H1 (cell line): ENCODE measurements at regions not wholly inside any gene's neighbourhood (a gene's known extent, or its start where the extent isn't known, plus 50 kb on each side); places are given as distances from the start of the nearest gene placed in this dataset.

Source experiments
- CTCF ChIA-PET: fragments of 300-600 bp; sonication (Branson Sonifier 250); formaldehyde crosslinking; loops from one replicate; lab custom pipeline; 2021; ENCODE audit not compliant: partially characterized antibody; lab: Charles Lee
- POLR2A ChIA-PET: fragments of 300-600 bp; sonication (Branson Sonifier 250); formaldehyde crosslinking; loops from one replicate; lab custom pipeline; 2021; ENCODE audit warnings: inconsistent platforms; ENCODE audit not compliant: partially characterized antibody; lab: Charles Lee
- DNase-seq, 2 experiments: peaks; one replicate each; pipeline versions ENCODE4 v3.0.0 to v3.0.0-alpha.2; 2010 to 2022; ENCODE audit warnings: low spot score in 2 of 2, low read depth in 1 of 2, mixed read lengths in 1 of 2
- FAIRE-seq: peaks from 2 replicates; lab custom pipeline; 2011; peaks lifted over from hg19 to GRCh38; lab: Jason Lieb, UNC
- H2AFZ ChIP-seq: 2 replicates; pipeline ENCODE4 v1.8.1; 2012; ENCODE audit warnings: low read length, inconsistent platforms
- H2AK5ac ChIP-seq: 2 replicates; pipeline ENCODE4 v1.6.1; 2013; ENCODE audit warnings: low read depth, low read length
- H2BK120ac ChIP-seq: replicated peaks from 2 replicates; pipeline ENCODE3; 2013; ENCODE audit warnings: low read depth, low read length, inconsistent platforms
- H2BK12ac ChIP-seq: 2 replicates; pipeline ENCODE4 v1.6.1; 2013; ENCODE audit warnings: low read depth, low read length
- H2BK15ac ChIP-seq: 2 replicates; pipeline ENCODE4 v1.6.1; 2013; ENCODE audit warnings: low read length
- H2BK20ac ChIP-seq: 2 replicates; pipeline ENCODE4 v1.6.1; 2013; ENCODE audit warnings: low read length
- H2BK5ac ChIP-seq: 2 replicates; pipeline ENCODE4 v1.6.1; 2013; ENCODE audit warnings: low read depth, low read length
- H3K14ac ChIP-seq: 2 replicates; pipeline ENCODE4 v1.6.1; 2013; ENCODE audit warnings: inconsistent platforms; ENCODE audit not compliant: insufficient read length
- H3K18ac ChIP-seq: 2 replicates; pipeline ENCODE4 v1.6.1; 2013; ENCODE audit warnings: low read length; ENCODE audit errors: extremely low read depth
- H3K23ac ChIP-seq: 2 replicates; pipeline ENCODE4 v1.6.1; 2013; ENCODE audit warnings: inconsistent platforms; ENCODE audit not compliant: insufficient read length
- H3K23me2 ChIP-seq: 2 replicates; pipeline ENCODE4 v1.6.1; 2013; ENCODE audit warnings: low read depth, low read length
- H3K27ac ChIP-seq: 2 replicates; pipeline ENCODE4 v1.6.1; 2011; ENCODE audit warnings: low read depth, low read length, inconsistent platforms
- H3K27me3 ChIP-seq, 4 experiments: replicated peaks in 1 of 4; 1 replicate in 1 of 4; 2 replicates in 3 of 4; pipeline versions ENCODE4 v1.6.1 to v1.8.1; 2011 to 2013; ENCODE audit warnings: low read length in 3 of 4, mild to moderate bottlenecking in 3 of 4, inconsistent platforms in 2 of 4, mixed read lengths in 2 of 4, moderate library complexity in 1 of 4; ENCODE audit not compliant: control insufficient read depth in 3 of 4, insufficient read depth in 3 of 4; ENCODE audit errors: extremely low read depth in 1 of 4
- H3K36me3 ChIP-seq, 4 experiments: 2 replicates each; pipeline versions ENCODE4 v1.6.1 to v1.8.1; 2011 to 2013; ENCODE audit warnings: mild to moderate bottlenecking in 4 of 4, low read length in 3 of 4, moderate library complexity in 2 of 4, control low read depth in 1 of 4, inconsistent platforms in 1 of 4; ENCODE audit not compliant: insufficient read depth in 4 of 4, control insufficient read depth in 2 of 4
- H3K4ac ChIP-seq: replicated peaks from 2 replicates; pipeline ENCODE3; 2013; ENCODE audit warnings: low read length, low read depth, mixed read lengths, inconsistent platforms; ENCODE audit not compliant: insufficient read length
- H3K4me1 ChIP-seq, 4 experiments: replicated peaks in 1 of 4; 1 replicate in 1 of 4; 2 replicates in 3 of 4; pipeline versions ENCODE4 v1.6.1 to v1.8.1; 2011 to 2013; ENCODE audit warnings: low read length in 3 of 4, inconsistent platforms in 2 of 4, mixed read lengths in 1 of 4; ENCODE audit not compliant: insufficient read depth in 4 of 4, control insufficient read depth in 3 of 4
- H3K4me2 ChIP-seq, 2 experiments: 2 replicates each; pipeline versions ENCODE4 v1.6.1 to v1.8.1; 2011 to 2013; ENCODE audit warnings: low read depth in 2 of 2, low read length in 2 of 2, control low read depth in 1 of 2, inconsistent platforms in 1 of 2, mild to moderate bottlenecking in 1 of 2; ENCODE audit not compliant: insufficient read depth in 1 of 2
- H3K4me3 ChIP-seq, 4 experiments: fragments of 200-600, 300-600 bp in 1 of 4; sonication (generic), shearing (Covaris generic), sonication (Bioruptor Twin) in 1 of 4; 2 replicates each; pipeline versions ENCODE4 v1.5.1 to v1.8.1; 2011 to 2016; ENCODE audit warnings: low read length in 4 of 4, low read depth in 3 of 4, control low read depth in 2 of 4, inconsistent platforms in 2 of 4, mild to moderate bottlenecking in 2 of 4, mixed read lengths in 1 of 4, moderate library complexity in 1 of 4; ENCODE audit not compliant: insufficient read depth in 2 of 4; ENCODE audit errors: extremely low read depth in 1 of 4
- H3K56ac ChIP-seq: replicated peaks from 2 replicates; pipeline ENCODE3; 2013; ENCODE audit warnings: low read depth, mild to moderate bottlenecking, mixed read lengths, low read length, inconsistent platforms; ENCODE audit not compliant: insufficient read length
- H3K79me1 ChIP-seq: 2 replicates; pipeline ENCODE4 v1.6.1; 2013; ENCODE audit warnings: low read depth, low read length, control low read depth
- H3K79me2 ChIP-seq, 2 experiments: 2 replicates each; pipeline versions ENCODE4 v1.6.1 to v1.8.1; 2012 to 2013; ENCODE audit warnings: low read length in 2 of 2, mild to moderate bottlenecking in 2 of 2, inconsistent platforms in 1 of 2; ENCODE audit not compliant: insufficient read depth in 2 of 2, control insufficient read depth in 1 of 2
- H3K9ac ChIP-seq, 4 experiments: replicated peaks in 1 of 4; 1 replicate in 1 of 4; 2 replicates in 3 of 4; pipeline versions ENCODE4 v1.6.1 to v1.8.1; 2011 to 2013; ENCODE audit warnings: low read depth in 3 of 4, low read length in 3 of 4, control low read depth in 2 of 4, mild to moderate bottlenecking in 2 of 4, moderate library complexity in 2 of 4, inconsistent platforms in 1 of 4; ENCODE audit errors: extremely low read depth in 1 of 4
- H3K9me3 ChIP-seq, 2 experiments: 2 replicates each; pipeline versions ENCODE4 v1.6.1 to v1.8.1; 2012 to 2013; ENCODE audit warnings: mild to moderate bottlenecking in 2 of 2, moderate library complexity in 2 of 2, control low read depth in 1 of 2, inconsistent platforms in 1 of 2, low read depth in 1 of 2, low read length in 1 of 2, mixed read lengths in 1 of 2; ENCODE audit not compliant: insufficient read depth in 2 of 2
- H4K20me1 ChIP-seq, 2 experiments: replicated peaks in 1 of 2; 2 replicates each; pipeline versions ENCODE3 to v1.8.1; 2011 to 2013; ENCODE audit warnings: inconsistent platforms in 2 of 2, low read length in 2 of 2, mild to moderate bottlenecking in 1 of 2; ENCODE audit not compliant: insufficient read depth in 2 of 2, control insufficient read depth in 1 of 2
- H4K5ac ChIP-seq: 2 replicates; pipeline ENCODE4 v1.6.1; 2013; ENCODE audit warnings: low read length, low read depth, mixed read lengths, inconsistent platforms; ENCODE audit not compliant: insufficient read length
- H4K8ac ChIP-seq: 2 replicates; pipeline ENCODE4 v1.8.0; 2013; ENCODE audit warnings: mild to moderate bottlenecking, moderate library complexity, low read length, inconsistent platforms; ENCODE audit not compliant: insufficient read depth; ENCODE audit errors: extremely low read depth
- H4K91ac ChIP-seq: replicated peaks from 2 replicates; pipeline ENCODE3; 2013; ENCODE audit warnings: low read length, mixed read lengths, inconsistent platforms; ENCODE audit not compliant: insufficient read length
- EP300 ChIP-seq, 2 experiments: IDR thresholded peaks; 1 replicate in 1 of 2; 2 replicates in 1 of 2; pipeline ENCODE4 v1.6.1; 2011 to 2012; ENCODE audit warnings: low read depth in 2 of 2, low read length in 2 of 2, mild to moderate bottlenecking in 2 of 2, borderline replicate concordance in 1 of 2, inconsistent platforms in 1 of 2, moderate library complexity in 1 of 2
- FOSL1 ChIP-seq: IDR thresholded peaks from 2 replicates; pipeline ENCODE4 v1.6.1; 2011; ENCODE audit warnings: mild to moderate bottlenecking, low read depth, low read length, moderate library complexity; ENCODE audit not compliant: insufficient read depth
- KDM5A ChIP-seq: fragments of 200-600 bp; IDR thresholded peaks from 2 replicates; pipeline ENCODE4 v1.7.1; 2012; ENCODE audit warnings: mild to moderate bottlenecking, low read length, inconsistent platforms, mixed read lengths
- WGBS, 2 experiments: shearing (Covaris generic) in 1 of 2; methylation state at CpG; one replicate each; pipeline versions ENCODE4 v1.1.6 to v1.1.7; 2013 to 2015; ENCODE audit warnings: low lambda C conversion rate in 2 of 2, mixed read lengths in 2 of 2, inconsistent platforms in 1 of 2, low coverage in 1 of 2, missing lambda C conversion rate in 1 of 2; ENCODE audit not compliant: insufficient replicate concordance in 2 of 2, insufficient coverage in 1 of 2, insufficient read length in 1 of 2; ENCODE audit errors: extremely low coverage in 1 of 2, missing lambda C conversion rate in 1 of 2; 5-methylcytosine and 5-hydroxymethylcytosine counted together
- TF ChIP-seq, protein P1 (sequence below): IDR thresholded peaks from 2 replicates; pipeline ENCODE4 v1.6.1; 2011; ENCODE audit warnings: low read length, improper control_type of control experiment

- TF ChIP-seq EP300 (IDR thresholded peaks at IDR 0.05; ENCODE audit: borderline replicate concordance in 1 of 2, low read depth in 2 of 2, low read length in 2 of 2) (no peak), KDM5A (no peak), FOSL1 (no peak)
- TF ChIP-seq, protein P1, sequence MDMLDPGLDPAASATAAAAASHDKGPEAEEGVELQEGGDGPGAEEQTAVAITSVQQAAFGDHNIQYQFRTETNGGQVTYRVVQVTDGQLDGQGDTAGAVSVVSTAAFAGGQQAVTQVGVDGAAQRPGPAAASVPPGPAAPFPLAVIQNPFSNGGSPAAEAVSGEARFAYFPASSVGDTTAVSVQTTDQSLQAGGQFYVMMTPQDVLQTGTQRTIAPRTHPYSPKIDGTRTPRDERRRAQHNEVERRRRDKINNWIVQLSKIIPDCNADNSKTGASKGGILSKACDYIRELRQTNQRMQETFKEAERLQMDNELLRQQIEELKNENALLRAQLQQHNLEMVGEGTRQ, result no peak
- Histone ChIP-seq H2BK12ac (peak overlapping the region; percentile 75; the same call in 1 of the 2 replicates), H4K5ac (no peak overlapping the region), H3K79me1 (no peaks in the 10 kb centered on the region), H3K4me1 (peaks cover 9 to 22% (median 18%) of the 10 kb centered on the region in 4 experiments), H3K4me2 (no peak overlapping the region), H2AFZ (no peak overlapping the region), H3K23ac (no peak overlapping the region), H2BK5ac (no peak overlapping the region), H3K36me3 (no peaks in the 10 kb centered on the region), H3K9ac (no peak overlapping the region), H3K9me3 (no peaks in the 10 kb centered on the region), H3K27ac (no peak overlapping the region), H2BK120ac (peak overlapping the region; percentile 37), H4K91ac (no peak overlapping the region), H3K27me3 (peaks cover 0 to 26% (median 16%) of the 10 kb centered on the region in 4 experiments; a peak in 6 of 7 replicates), H4K20me1 (no peaks in the 10 kb centered on the region), H3K79me2 (no peaks in the 10 kb centered on the region), H2AK5ac (no peak overlapping the region; the same call in 1 of the 2 replicates), H2BK15ac (0 out of 2 replicates have a peak overlapping the region, but pooled peaks have one; percentile 22), H3K4me3 (no peak overlapping the region), H3K56ac (no peak overlapping the region), H3K18ac (no peak overlapping the region), H3K14ac (no peak overlapping the region), H2BK20ac (0 out of 2 replicates have a peak overlapping the region, but pooled peaks have one; percentile 10), H3K4ac (no peak overlapping the region), H4K8ac (no peak overlapping the region; the same call in 1 of the 2 replicates), H3K23me2 (0 out of 2 replicates have a peak, but pooled peaks cover 4% of the 10 kb centered on the region)
- ChIA-PET POLR2A (no interaction called here), CTCF (interaction anchor here (1.3 to 2.5 kb wide), 3 partner anchors 21 to 32 kb away, joined by 4 to 8 read pairs (median 5); no protein-coding TSS in a partner anchor)
- DNase-seq (no peak), FAIRE-seq (no peak)
- 95% methylated on average over 8 of the region's 8 CpGs; no CpG with 5 or more reads in 1 of the 2 experiments for WGBS, 2 experiments
Measured at GRCh38 chr2:219967247-219968245, 340.1 kb downstream of the SLC4A3 start.
